Esophagus squamous epithelium (tissue), 4 donors: ENCODE measurements at regions not wholly inside any gene's neighbourhood (a gene's known extent, or its start where the extent isn't known, plus 50 kb on each side); places are given as distances from the start of the nearest gene placed in this dataset.

Experiments
- POLR2A ChIP-seq, 4 donors: fragments of 450-650 bp; IDR thresholded peaks; one replicate each; pipeline ENCODE4 v1.6.1; 2017; ENCODE audit warnings: antibody characterized with exemption in 4 of 4, mild to moderate bottlenecking in 4 of 4, moderate library complexity in 3 of 4
- TF ChIP-seq, protein P1 (sequence below), 6 experiments: fragments of 450-650 bp in 4 of 6; fragments of 200-600 bp in 2 of 6; sonication (generic) in 2 of 6; IDR thresholded peaks; one replicate each; pipeline ENCODE4 v1.5.1; 2016 to 2019; ENCODE audit warnings: antibody characterized with exemption in 6 of 6, mild to moderate bottlenecking in 4 of 6, moderate library complexity in 4 of 6

DNA sequence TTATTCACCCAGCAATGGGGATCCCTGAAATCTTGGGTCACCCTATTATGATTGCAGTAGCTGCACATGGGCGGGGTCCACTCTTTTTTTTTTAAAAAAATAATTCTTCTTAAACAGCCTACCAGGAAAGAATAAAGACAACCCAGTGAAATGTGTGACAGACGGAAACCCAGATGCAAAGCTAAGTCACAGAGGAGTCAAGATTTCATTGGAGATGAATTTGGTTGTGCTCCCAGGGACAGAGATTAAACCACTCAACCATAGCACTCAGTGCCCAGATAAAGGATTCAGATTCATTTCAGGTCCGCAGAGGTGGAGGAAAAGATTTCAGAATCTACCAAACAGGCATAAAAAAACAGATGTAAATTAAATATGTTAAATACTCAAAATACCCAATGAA lies 583.5 kb upstream of the ZP4 start:
- TF ChIP-seq, protein P1, sequence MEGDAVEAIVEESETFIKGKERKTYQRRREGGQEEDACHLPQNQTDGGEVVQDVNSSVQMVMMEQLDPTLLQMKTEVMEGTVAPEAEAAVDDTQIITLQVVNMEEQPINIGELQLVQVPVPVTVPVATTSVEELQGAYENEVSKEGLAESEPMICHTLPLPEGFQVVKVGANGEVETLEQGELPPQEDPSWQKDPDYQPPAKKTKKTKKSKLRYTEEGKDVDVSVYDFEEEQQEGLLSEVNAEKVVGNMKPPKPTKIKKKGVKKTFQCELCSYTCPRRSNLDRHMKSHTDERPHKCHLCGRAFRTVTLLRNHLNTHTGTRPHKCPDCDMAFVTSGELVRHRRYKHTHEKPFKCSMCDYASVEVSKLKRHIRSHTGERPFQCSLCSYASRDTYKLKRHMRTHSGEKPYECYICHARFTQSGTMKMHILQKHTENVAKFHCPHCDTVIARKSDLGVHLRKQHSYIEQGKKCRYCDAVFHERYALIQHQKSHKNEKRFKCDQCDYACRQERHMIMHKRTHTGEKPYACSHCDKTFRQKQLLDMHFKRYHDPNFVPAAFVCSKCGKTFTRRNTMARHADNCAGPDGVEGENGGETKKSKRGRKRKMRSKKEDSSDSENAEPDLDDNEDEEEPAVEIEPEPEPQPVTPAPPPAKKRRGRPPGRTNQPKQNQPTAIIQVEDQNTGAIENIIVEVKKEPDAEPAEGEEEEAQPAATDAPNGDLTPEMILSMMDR (IDR thresholded peaks at IDR 0.05), result no peak
- TF ChIP-seq POLR2A (IDR thresholded peaks at IDR 0.05), result no peak
